HAP-1 (cell line): ENCODE measurements at regions not wholly inside any gene's neighbourhood (a gene's known extent, or its start where the extent isn't known, plus 50 kb on each side); places are given as distances from the start of the nearest gene placed in this dataset.

Experiments used
- DNase-seq, 2 experiments: peaks; one replicate each; pipeline ENCODE4 v3.0.0-alpha.2; 2016 to 2020; ENCODE audit warnings: low spot score in 2 of 2
- H3K27me3 ChIP-seq: fragments of 250-450 bp; sonication (Bioruptor Pico); 2 replicates; pipeline ENCODE4 v1.5.1; 2020; ENCODE audit warnings: low read depth, mild to moderate bottlenecking, moderate library complexity
- H3K36me3 ChIP-seq: fragments of 250-450 bp; sonication (Bioruptor Pico); replicated peaks from 2 replicates; pipeline ENCODE4 v1.5.1; 2020; ENCODE audit warnings: mild to moderate bottlenecking
- H3K4me1 ChIP-seq: fragments of 250-450 bp; sonication (Bioruptor Pico); 2 replicates; pipeline ENCODE4 v1.5.1; 2020; ENCODE audit warnings: mild to moderate bottlenecking
- H3K4me3 ChIP-seq: fragments of 250-450 bp; sonication (Bioruptor Pico); 2 replicates; pipeline ENCODE4 v1.5.1; 2020; ENCODE audit warnings: mild to moderate bottlenecking, moderate library complexity
- H3K9me3 ChIP-seq: fragments of 250-450 bp; sonication (Bioruptor Pico); 2 replicates; pipeline ENCODE4 v1.5.1; 2020; ENCODE audit warnings: mild to moderate bottlenecking, moderate library complexity
- in situ Hi-C: fragments of 300-500 bp; cut with MboI; formaldehyde crosslinking; loops from 3 replicates; pipeline ENCODE4 v1.14.3; 2020; ENCODE audit warnings: low sequenced_read_pairs, inconsistent platforms, mixed read lengths

- in situ Hi-C loops = no loop called here
- Histone ChIP-seq H3K27me3 (no peaks in the 10 kb centered on the region), H3K36me3 (no peaks in the 10 kb centered on the region), H3K4me3 (no peak overlapping the region), H3K9me3 (no peaks in the 10 kb centered on the region), H3K4me1 (peaks cover 11% of the 10 kb centered on the region)
- no peak for DNase-seq
Measured at GRCh38 chr6:164105705-164106104, 691.2 kb downstream of the QKI start.

GRCh38 chr6:164104432-164104831 is 689.9 kb downstream of the QKI start:
- H3K4me1 ChIP-seq = peaks cover 11% of the 10 kb centered on the region
- H3K4me3 ChIP-seq = no peak overlapping the region
- H3K9me3 ChIP-seq = no peaks in the 10 kb centered on the region
- no peaks in the 10 kb centered on the region for H3K27me3 ChIP-seq
- no peaks in the 10 kb centered on the region for H3K36me3 ChIP-seq
- DNase-seq = no peak
- in situ Hi-C loops = no loop called here

- Histone ChIP-seq H3K27me3 (no peaks in the 10 kb centered on the region), H3K4me3 (no peak overlapping the region), H3K9me3 (no peaks in the 10 kb centered on the region), H3K4me1 (peaks cover 11% of the 10 kb centered on the region), H3K36me3 (no peaks in the 10 kb centered on the region)
- peak in 1 of 2 experiments; percentile 60 for DNase-seq
- in situ Hi-C loops = no loop called here
Measured at GRCh38 chr6:164102693-164103092, 688.2 kb downstream of the QKI start.

GRCh38 chr6:164101859-164102258 is 687.3 kb downstream of the QKI start:
- in situ Hi-C loops = no loop called here
- Histone ChIP-seq H3K4me3 (no peak overlapping the region), H3K27me3 (no peaks in the 10 kb centered on the region), H3K4me1 (peaks cover 11% of the 10 kb centered on the region), H3K36me3 (no peaks in the 10 kb centered on the region), H3K9me3 (no peaks in the 10 kb centered on the region)
- peak; percentile 40 to 45 for DNase-seq

GRCh38 chr6:164099269-164099865 is 684.8 kb downstream of the QKI start:
- DNase-seq = no peak
- Histone ChIP-seq H3K4me3 (no peak overlapping the region), H3K27me3 (no peaks in the 10 kb centered on the region), H3K4me1 (peaks cover 11% of the 10 kb centered on the region), H3K36me3 (no peaks in the 10 kb centered on the region), H3K9me3 (no peaks in the 10 kb centered on the region)
- in situ Hi-C loops = no loop called here

- Histone ChIP-seq H3K27me3 (no peaks in the 10 kb centered on the region), H3K9me3 (no peaks in the 10 kb centered on the region), H3K36me3 (no peaks in the 10 kb centered on the region), H3K4me1 (peaks cover 11% of the 10 kb centered on the region), H3K4me3 (no peak overlapping the region)
- in situ Hi-C loops = no loop called here
- DNase-seq = no peak
Measured at GRCh38 chr6:164098857-164099267, 684.3 kb downstream of the QKI start.

- DNase-seq = no peak
Measured at GRCh38 chr6:164097551-164098398, 683.3 kb downstream of the QKI start.

GRCh38 chr6:164097056-164097455 is 682.5 kb downstream of the QKI start:
- no peaks in the 10 kb centered on the region for H3K36me3 ChIP-seq
- H3K4me1 ChIP-seq = peaks cover 1% of the 10 kb centered on the region
- in situ Hi-C loops = no loop called here
- no peak overlapping the region for H3K4me3 ChIP-seq
- H3K9me3 ChIP-seq = no peaks in the 10 kb centered on the region
- no peak for DNase-seq
- no peaks in the 10 kb centered on the region for H3K27me3 ChIP-seq

More at GRCh38 chr6:164097551-164098398, 683.3 kb downstream of the QKI start:
- in situ Hi-C loops = no loop called here
- no peak overlapping the region for H3K4me3 ChIP-seq
- no peaks in the 10 kb centered on the region for H3K27me3 ChIP-seq
- H3K36me3 ChIP-seq = no peaks in the 10 kb centered on the region
- peaks cover 8% of the 10 kb centered on the region for H3K4me1 ChIP-seq
- H3K9me3 ChIP-seq = no peaks in the 10 kb centered on the region

- Histone ChIP-seq H3K36me3 (no peaks in the 10 kb centered on the region), H3K4me1 (no peaks in the 10 kb centered on the region), H3K4me3 (no peak overlapping the region), H3K9me3 (no peaks in the 10 kb centered on the region), H3K27me3 (no peaks in the 10 kb centered on the region)
- in situ Hi-C loops = no loop called here
- DNase-seq = no peak
Measured at GRCh38 chr6:164095056-164095455, 680.5 kb downstream of the QKI start.

- H3K36me3 ChIP-seq = no peaks in the 10 kb centered on the region
- in situ Hi-C loops = no loop called here
- H3K27me3 ChIP-seq = no peaks in the 10 kb centered on the region
- DNase-seq = no peak
- no peaks in the 10 kb centered on the region for H3K9me3 ChIP-seq
- H3K4me3 ChIP-seq = no peak overlapping the region
- H3K4me1 ChIP-seq = no peaks in the 10 kb centered on the region
Measured at GRCh38 chr6:164087870-164088269, 673.4 kb downstream of the QKI start.

GRCh38 chr6:164087211-164087610 is 672.7 kb downstream of the QKI start:
- DNase-seq = no peak
- Histone ChIP-seq H3K4me3 (no peak overlapping the region), H3K9me3 (no peaks in the 10 kb centered on the region), H3K27me3 (no peaks in the 10 kb centered on the region), H3K36me3 (no peaks in the 10 kb centered on the region), H3K4me1 (no peaks in the 10 kb centered on the region)
- in situ Hi-C loops = no loop called here

- in situ Hi-C loops = no loop called here
- Histone ChIP-seq H3K36me3 (no peaks in the 10 kb centered on the region), H3K4me3 (no peak overlapping the region), H3K9me3 (no peaks in the 10 kb centered on the region), H3K27me3 (no peaks in the 10 kb centered on the region), H3K4me1 (no peaks in the 10 kb centered on the region)
- no peak for DNase-seq
Measured at GRCh38 chr6:164086076-164086887, 671.8 kb downstream of the QKI start.

- in situ Hi-C loops = no loop called here
- DNase-seq = no peak
- Histone ChIP-seq H3K9me3 (no peaks in the 10 kb centered on the region), H3K27me3 (no peaks in the 10 kb centered on the region), H3K36me3 (no peaks in the 10 kb centered on the region), H3K4me1 (no peaks in the 10 kb centered on the region), H3K4me3 (no peak overlapping the region)
Measured at GRCh38 chr6:164085091-164086075, 670.9 kb downstream of the QKI start.
